Hepatocyte (in vitro differentiated cells): ENCODE measurements at regions not wholly inside any gene's neighbourhood (a gene's known extent, or its start where the extent isn't known, plus 50 kb on each side); places are given as distances from the start of the nearest gene placed in this dataset.

Experiments used
- DNase-seq: peaks from one replicate; pipeline ENCODE4 v3.0.0-alpha.2; 2016; ENCODE audit warnings: low spot score
- H2AFZ ChIP-seq: fragments of 200-600 bp; sonication (generic); 2 replicates; pipeline ENCODE4 v1.6.0; 2016; ENCODE audit warnings: antibody characterized with exemption, mild to moderate bottlenecking
- H3K27ac ChIP-seq: fragments of 200-600 bp; sonication (generic); 2 replicates; pipeline ENCODE4 v1.5.1; 2016; ENCODE audit warnings: mild to moderate bottlenecking
- H3K27me3 ChIP-seq: fragments of 200-600 bp; sonication (generic); 2 replicates; pipeline ENCODE4 v1.6.1; 2016
- H3K36me3 ChIP-seq: fragments of 200-600 bp; sonication (generic); replicated peaks from 2 replicates; pipeline ENCODE4 v1.5.1; 2016; ENCODE audit warnings: low read depth; ENCODE audit not compliant: insufficient read depth
- H3K4me1 ChIP-seq: fragments of 200-600 bp; sonication (generic); 2 replicates; pipeline ENCODE4 v1.5.1; 2016; ENCODE audit warnings: mild to moderate bottlenecking, moderate library complexity; ENCODE audit not compliant: insufficient read depth
- H3K4me2 ChIP-seq: fragments of 200-600 bp; sonication (generic); 2 replicates; pipeline ENCODE4 v1.6.0; 2016
- H3K4me3 ChIP-seq: fragments of 200-600 bp; sonication (generic); 2 replicates; pipeline ENCODE4 v1.5.1; 2016; ENCODE audit warnings: mild to moderate bottlenecking
- H3K79me2 ChIP-seq: fragments of 200-600 bp; sonication (generic); 2 replicates; pipeline ENCODE4 v1.6.0; 2017; ENCODE audit warnings: mild to moderate bottlenecking
- H3K9me2 ChIP-seq: fragments of 200-600 bp; sonication (generic); replicated peaks from 2 replicates; pipeline ENCODE4 v1.6.0; 2017; ENCODE audit warnings: mild to moderate bottlenecking; ENCODE audit not compliant: insufficient read depth
- H3K9me3 ChIP-seq: fragments of 200-600 bp; sonication (generic); 2 replicates; pipeline ENCODE4 v1.5.1; 2016; ENCODE audit warnings: low read depth, mild to moderate bottlenecking
- H4K20me1 ChIP-seq: fragments of 200-600 bp; sonication (generic); 2 replicates; pipeline ENCODE4 v1.6.0; 2016; ENCODE audit warnings: mild to moderate bottlenecking; ENCODE audit not compliant: insufficient read depth, poor library complexity, severe bottlenecking
- EZH2 ChIP-seq: fragments of 200-600 bp; sonication (generic); IDR thresholded peaks from 2 replicates; pipeline ENCODE4 v1.6.1; 2016; ENCODE audit warnings: antibody characterized with exemption, mild to moderate bottlenecking, borderline replicate concordance
- EZH2phosphoT487 ChIP-seq: fragments of 200-600 bp; sonication (generic); IDR thresholded peaks from one replicate; pipeline ENCODE4 v1.6.1; 2018; ENCODE audit warnings: antibody characterized with exemption, mild to moderate bottlenecking, low read depth, moderate library complexity; ENCODE audit not compliant: unreplicated experiment, severe bottlenecking
- WGBS: methylation state at CpG from one replicate; pipeline ENCODE4 v1.1.6; 2016; ENCODE audit warnings: low lambda C conversion rate; ENCODE audit errors: missing lambda C conversion rate; 5-methylcytosine and 5-hydroxymethylcytosine counted together
- TF ChIP-seq, protein P1 (sequence below): fragments of 200-600 bp; sonication (generic); IDR thresholded peaks from 2 replicates; pipeline ENCODE4 v1.5.1; 2016; ENCODE audit warnings: antibody characterized with exemption, mild to moderate bottlenecking; ENCODE audit not compliant: poor library complexity

DNA sequence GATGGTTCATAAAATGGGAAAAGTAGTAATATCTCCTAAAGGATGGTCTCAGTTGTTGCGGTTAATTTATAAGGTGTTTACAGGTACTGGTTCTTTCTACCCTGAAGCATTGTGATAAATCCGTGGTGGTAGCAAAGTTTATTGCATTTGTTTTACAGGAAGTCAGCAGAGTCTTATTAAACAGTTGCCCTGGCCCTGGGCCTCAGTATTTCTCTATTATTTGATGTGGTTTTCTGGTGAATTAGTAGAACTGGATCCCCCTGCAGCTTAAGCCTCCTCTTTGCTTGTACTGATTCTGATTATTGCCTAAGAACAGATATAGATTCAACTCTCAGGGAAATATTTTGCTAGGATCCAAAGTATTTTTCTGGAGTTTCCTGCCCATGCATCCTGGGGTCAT is 76.4 kb upstream of the CD55 start:
- no peaks in the 10 kb centered on the region for H3K27me3 ChIP-seq
- TF ChIP-seq, protein P1, sequence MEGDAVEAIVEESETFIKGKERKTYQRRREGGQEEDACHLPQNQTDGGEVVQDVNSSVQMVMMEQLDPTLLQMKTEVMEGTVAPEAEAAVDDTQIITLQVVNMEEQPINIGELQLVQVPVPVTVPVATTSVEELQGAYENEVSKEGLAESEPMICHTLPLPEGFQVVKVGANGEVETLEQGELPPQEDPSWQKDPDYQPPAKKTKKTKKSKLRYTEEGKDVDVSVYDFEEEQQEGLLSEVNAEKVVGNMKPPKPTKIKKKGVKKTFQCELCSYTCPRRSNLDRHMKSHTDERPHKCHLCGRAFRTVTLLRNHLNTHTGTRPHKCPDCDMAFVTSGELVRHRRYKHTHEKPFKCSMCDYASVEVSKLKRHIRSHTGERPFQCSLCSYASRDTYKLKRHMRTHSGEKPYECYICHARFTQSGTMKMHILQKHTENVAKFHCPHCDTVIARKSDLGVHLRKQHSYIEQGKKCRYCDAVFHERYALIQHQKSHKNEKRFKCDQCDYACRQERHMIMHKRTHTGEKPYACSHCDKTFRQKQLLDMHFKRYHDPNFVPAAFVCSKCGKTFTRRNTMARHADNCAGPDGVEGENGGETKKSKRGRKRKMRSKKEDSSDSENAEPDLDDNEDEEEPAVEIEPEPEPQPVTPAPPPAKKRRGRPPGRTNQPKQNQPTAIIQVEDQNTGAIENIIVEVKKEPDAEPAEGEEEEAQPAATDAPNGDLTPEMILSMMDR, result no peak
- no peak for TF ChIP-seq EZH2phosphoT487
- TF ChIP-seq EZH2, result no peak
- 44% methylated on average over 2 of the region's 2 CpGs for WGBS
- no peak for DNase-seq
- no peaks in the 10 kb centered on the region for H3K9me3 ChIP-seq
- H4K20me1 ChIP-seq, result no peaks in the 10 kb centered on the region
- H2AFZ ChIP-seq, result no peak overlapping the region
- no peaks in the 10 kb centered on the region for H3K79me2 ChIP-seq
- no peak overlapping the region for H3K27ac ChIP-seq
- H3K9me2 ChIP-seq, result no peaks in the 10 kb centered on the region
- no peak overlapping the region for H3K4me3 ChIP-seq
- peaks cover 24% of the 10 kb centered on the region for H3K4me1 ChIP-seq
- no peak overlapping the region for H3K4me2 ChIP-seq
- no peaks in the 10 kb centered on the region for H3K36me3 ChIP-seq

DNA sequence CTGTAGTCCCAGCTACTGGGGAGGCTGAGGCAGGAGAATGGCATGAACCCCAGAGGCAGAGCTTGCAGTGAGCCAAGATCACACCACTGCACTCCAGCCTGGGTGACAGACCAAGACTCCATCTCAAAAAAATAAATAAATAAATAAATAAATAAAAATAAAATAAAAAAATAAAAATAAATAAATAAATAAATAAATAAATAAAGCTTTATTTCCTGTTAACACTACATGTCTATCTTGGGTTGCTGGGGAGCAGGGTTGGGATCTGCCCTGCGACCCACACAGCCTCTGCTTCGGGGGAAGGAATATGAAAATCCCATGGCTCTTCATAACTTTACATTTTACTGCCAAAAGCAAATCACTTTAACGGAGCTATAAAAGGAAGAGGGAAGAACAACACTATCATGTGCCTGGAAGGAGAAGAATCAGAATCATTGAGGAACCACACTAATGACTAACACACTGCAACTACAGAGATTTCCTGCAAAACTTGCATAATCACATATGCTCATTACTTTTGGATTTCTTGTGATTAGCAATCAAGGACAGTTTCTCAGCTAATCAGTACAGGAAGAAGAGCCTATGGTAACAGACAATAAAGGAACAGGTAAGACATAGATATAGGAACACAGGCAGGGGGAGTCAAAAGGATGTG is 72.8 kb upstream of the CD55 start:
- no peak overlapping the region for H3K27ac ChIP-seq
- TF ChIP-seq EZH2phosphoT487 (no peak), EZH2 (no peak)
- TF ChIP-seq, protein P1, result no peak
- no peak overlapping the region for H3K4me2 ChIP-seq
- H2AFZ ChIP-seq, result no peak overlapping the region
- WGBS, result 71% methylated on average over 3 of the region's 3 CpGs
- no peaks in the 10 kb centered on the region for H3K9me2 ChIP-seq
- DNase-seq, result no peak
- no peaks in the 10 kb centered on the region for H4K20me1 ChIP-seq
- no peak overlapping the region for H3K4me3 ChIP-seq
- no peaks in the 10 kb centered on the region for H3K27me3 ChIP-seq
- peaks cover 3% of the 10 kb centered on the region for H3K4me1 ChIP-seq
- H3K36me3 ChIP-seq, result no peaks in the 10 kb centered on the region
- no peaks in the 10 kb centered on the region for H3K79me2 ChIP-seq
- H3K9me3 ChIP-seq, result no peaks in the 10 kb centered on the region

DNA sequence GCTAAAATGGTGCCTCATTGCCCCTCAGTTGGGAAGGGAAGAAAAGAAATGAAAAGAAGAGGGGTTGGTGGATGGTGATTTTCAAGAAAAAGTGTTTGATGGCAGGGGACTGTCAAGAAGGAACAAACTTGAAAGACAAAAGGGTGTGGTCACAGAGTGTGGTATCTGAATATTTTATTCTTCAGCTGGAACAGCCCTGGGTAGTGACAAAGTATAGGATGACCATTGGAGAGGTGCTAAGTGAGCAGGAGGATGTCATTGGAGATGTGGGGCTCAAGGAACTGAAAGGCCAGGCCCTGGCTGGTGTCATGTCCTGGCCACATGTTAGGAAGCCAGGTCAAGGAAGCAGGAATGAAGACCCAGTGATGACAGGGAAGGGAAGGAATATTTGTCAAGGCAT is 71.0 kb upstream of the CD55 start:
- H3K27me3 ChIP-seq, result no peaks in the 10 kb centered on the region
- no peaks in the 10 kb centered on the region for H4K20me1 ChIP-seq
- no peaks in the 10 kb centered on the region for H3K9me3 ChIP-seq
- H2AFZ ChIP-seq, result no peak overlapping the region
- H3K79me2 ChIP-seq, result no peaks in the 10 kb centered on the region
- H3K4me1 ChIP-seq, result no peaks in the 10 kb centered on the region
- no peaks in the 10 kb centered on the region for H3K9me2 ChIP-seq
- DNase-seq, result no peak
- TF ChIP-seq EZH2, result no peak
- TF ChIP-seq, protein P1, result no peak
- TF ChIP-seq EZH2phosphoT487, result no peak
- no peaks in the 10 kb centered on the region for H3K36me3 ChIP-seq
- H3K4me3 ChIP-seq, result no peak overlapping the region
- no peak overlapping the region for H3K4me2 ChIP-seq
- no peak overlapping the region for H3K27ac ChIP-seq
